Posterior cingulate gyrus (tissue), 11 donors: ENCODE measurements at regions not wholly inside any gene's neighbourhood (a gene's known extent, or its start where the extent isn't known, plus 50 kb on each side); places are given as distances from the start of the nearest gene placed in this dataset.

Experiments
- DNase-seq, 10 donors: peaks; one replicate each; pipeline versions ENCODE4 v3.0.0 to v3.0.0-alpha.2; 2020 to 2021; ENCODE audit warnings: mixed read lengths in 3 of 10
- intact Hi-C: fragments of 100-400 bp; cut with DNase I; formaldehyde crosslinking; loops from one replicate; pipeline ENCODE4 v1.15.1; 2023

GRCh38 chr12:40614923-40615322 lies 77.3 kb upstream of the CNTN1 start:
- intact Hi-C loops = no loop called here
- DNase-seq = no peak

GRCh38 chr12:40615590-40615989 lies 76.6 kb upstream of the CNTN1 start:
- DNase-seq = no peak
- intact Hi-C loops = no loop called here

- no peak for DNase-seq
- intact Hi-C loops = no loop called here
Observed at GRCh38 chr12:40616383-40616915, 75.8 kb upstream of the CNTN1 start.

- DNase-seq = no peak
- intact Hi-C loops = no loop called here
Observed at GRCh38 chr12:40618636-40619035, 73.6 kb upstream of the CNTN1 start.

GRCh38 chr12:40620564-40621019 lies 71.6 kb upstream of the CNTN1 start:
- intact Hi-C loops = no loop called here
- DNase-seq = peak in 1 of 10 donors; percentile 67

GRCh38 chr12:40622246-40622838 lies 69.9 kb upstream of the CNTN1 start:
- intact Hi-C loops = loop anchor here (1.0 kb wide), 1 partner anchor 299 kb away; no protein-coding TSS in a partner anchor
- DNase-seq = peak in 7 of 10 donors; percentile 59 to 85 (median 66)

GRCh38 chr12:40632171-40632570 lies 60.1 kb upstream of the CNTN1 start:
- intact Hi-C loops = no loop called here
- no peak for DNase-seq

GRCh38 chr12:40632933-40633332 lies 59.3 kb upstream of the CNTN1 start:
- intact Hi-C loops = no loop called here
- no peak for DNase-seq

- DNase-seq = no peak
- intact Hi-C loops = no loop called here
Observed at GRCh38 chr12:40634517-40635131, 57.6 kb upstream of the CNTN1 start.

GRCh38 chr12:40635141-40635731 lies 57.0 kb upstream of the CNTN1 start:
- no peak for DNase-seq

More at GRCh38 chr12:40635141-40635731, 57.0 kb upstream of the CNTN1 start:
- intact Hi-C loops = no loop called here
